K562 (cell line): ENCODE measurements at regions not wholly inside any gene's neighbourhood (a gene's known extent, or its start where the extent isn't known, plus 50 kb on each side); places are given as distances from the start of the nearest gene placed in this dataset.

ENCODE experiments used
- ATAC-seq: fragments of 200-7000 bp; cut with Tn5 transposase; 3 replicates; pipeline ENCODE4 v1.9.1; 2020; ENCODE audit warnings: moderate library complexity
- BruUV-seq: library from RNA; stranded (reverse); fragments of 400-500 nt; replicated peaks from 2 replicates; lab custom pipeline; 2021; lab: Mats Ljungman, UMichigan
- CTCF ChIA-PET: fragments of 300-600 bp; formaldehyde crosslinking; extraction: SDS; loops from one replicate; lab custom pipeline; 2021; ENCODE audit warnings: low intra/inter-chr PET ratio; lab: Yijun Ruan, JAX
- POLR2A ChIA-PET: fragments of 300-600, 350-650 bp; sonication (Branson Sonifier 250); formaldehyde crosslinking; extraction: SDS; loops from one replicate; lab custom pipeline; 2021; ENCODE audit warnings: antibody characterized with exemption, inconsistent platforms; lab: Yijun Ruan, JAX
- DNase-seq, 4 experiments: peaks; one replicate each; pipeline versions ENCODE4 v3.0.0 to v3.0.0-alpha.2; 2011 to 2018; ENCODE audit warnings: low spot score in 3 of 4, mixed read lengths in 3 of 4; ENCODE audit errors: extremely low read depth in 1 of 4
- FAIRE-seq: peaks from 2 replicates; lab custom pipeline; 2011; peaks lifted over from hg19 to GRCh38; lab: Jason Lieb, UNC
- H2AFZ ChIP-seq: 2 replicates; pipeline ENCODE4 v1.6.0; 2011; ENCODE audit warnings: low read depth, low read length, control low read depth, inconsistent platforms
- H3K27ac ChIP-seq: fragments of 200-600 bp; 3 replicates; pipeline ENCODE4 v1.8.0; 2011; ENCODE audit warnings: low read depth, mild to moderate bottlenecking, control low read depth, inconsistent platforms, low read length, moderate library complexity, mixed read lengths; ENCODE audit errors: extremely low read depth
- H3K27me3 ChIP-seq, 2 experiments: fragments of 300-600 bp in 1 of 2; 2 replicates in 1 of 2; 3 replicates in 1 of 2; pipeline versions ENCODE4 v1.6.0 to v1.8.0; 2011; ENCODE audit warnings: inconsistent platforms in 2 of 2, low read length in 2 of 2, mild to moderate bottlenecking in 1 of 2, mixed read lengths in 1 of 2, moderate library complexity in 1 of 2; ENCODE audit not compliant: control insufficient read depth in 2 of 2, insufficient read depth in 2 of 2
- H3K36me3 ChIP-seq: fragments of 300-600 bp; 3 replicates; pipeline ENCODE4 v1.8.0; 2011; ENCODE audit warnings: mild to moderate bottlenecking, low read length, inconsistent platforms; ENCODE audit not compliant: control insufficient read depth, insufficient read depth
- H3K4me1 ChIP-seq, 2 experiments: fragments of 200-600 bp in 1 of 2; replicated peaks in 1 of 2; 2 replicates in 1 of 2; 3 replicates in 1 of 2; pipeline versions ENCODE4 v1.5.1 to v1.8.0; 2011; ENCODE audit warnings: inconsistent platforms in 2 of 2, low read length in 2 of 2, mild to moderate bottlenecking in 1 of 2, mixed read lengths in 1 of 2, moderate library complexity in 1 of 2; ENCODE audit not compliant: control insufficient read depth in 2 of 2, insufficient read depth in 2 of 2
- H3K4me2 ChIP-seq: 2 replicates; pipeline ENCODE4 v1.6.1; 2011; ENCODE audit warnings: low read length, control low read depth, inconsistent platforms, mixed read lengths; ENCODE audit not compliant: insufficient read depth
- H3K4me3 ChIP-seq: fragments of 200-600 bp; sonication (generic), shearing (Covaris generic); 2 replicates; pipeline ENCODE4 v1.5.1; 2016; ENCODE audit warnings: control low read depth, inconsistent platforms
- H3K79me2 ChIP-seq: fragments of 200-600 bp; 3 replicates; pipeline ENCODE4 v1.8.0; 2011; ENCODE audit warnings: low read length, inconsistent platforms; ENCODE audit not compliant: control insufficient read depth, insufficient read depth
- H3K9ac ChIP-seq, 2 experiments: 2 replicates each; pipeline versions ENCODE4 v1.6.0 to v1.6.1; 2011; ENCODE audit warnings: low read depth in 2 of 2, low read length in 2 of 2, control low read depth in 1 of 2, inconsistent platforms in 1 of 2, mild to moderate bottlenecking in 1 of 2, mixed read lengths in 1 of 2; ENCODE audit not compliant: insufficient read depth in 1 of 2
- H3K9me1 ChIP-seq: one replicate; pipeline ENCODE4 v1.6.0; 2011; ENCODE audit warnings: inconsistent platforms, mild to moderate bottlenecking, low read length, moderate library complexity; ENCODE audit not compliant: control insufficient read depth, insufficient read depth
- H3K9me3 ChIP-seq: replicated peaks from 2 replicates; pipeline ENCODE4 v1.5.1; 2011; ENCODE audit warnings: low read depth, low read length, inconsistent platforms; ENCODE audit not compliant: control insufficient read depth, insufficient read depth
- H4K20me1 ChIP-seq: replicated peaks from 2 replicates; pipeline ENCODE4 v1.6.1; 2011; ENCODE audit warnings: low read length, inconsistent platforms, mixed read lengths; ENCODE audit not compliant: control insufficient read depth, insufficient read depth
- BRD9 ChIP-seq: fragments of 450-650 bp; IDR thresholded peaks from 2 replicates; pipeline ENCODE4 v1.6.1; 2018; ENCODE audit warnings: low read depth; ENCODE audit not compliant: partially characterized antibody
- CREM ChIP-seq: IDR thresholded peaks from 2 replicates; pipeline ENCODE4 v1.6.1; 2014; ENCODE audit warnings: antibody characterized with exemption, low read depth
- FOXK1 ChIP-seq: sonication (generic); formaldehyde crosslinking; IDR thresholded peaks from 2 replicates; pipeline ENCODE4 v1.8.0; 2022; ENCODE audit warnings: missing genetic modification reagents, mild to moderate bottlenecking, borderline replicate concordance
- FUS ChIP-seq: fragments of 200-400 bp; formaldehyde crosslinking; optimal IDR thresholded peaks from 2 replicates; pipeline ENCODE3; 2017; ENCODE audit warnings: low read depth, low read length
- MEF2A ChIP-seq: IDR thresholded peaks from 2 replicates; pipeline ENCODE4 v1.6.1; 2011; ENCODE audit warnings: low read depth, mild to moderate bottlenecking, low read length, moderate library complexity; ENCODE audit not compliant: control insufficient read depth
- TFAP4 ChIP-seq: sonication (generic); formaldehyde crosslinking; IDR thresholded peaks from 2 replicates; pipeline ENCODE4 v1.8.0; 2022; ENCODE audit warnings: missing genetic modification reagents, mild to moderate bottlenecking, moderate library complexity, borderline replicate concordance
- TRIM24 ChIP-seq, 2 experiments: fragments of 450-650 bp; IDR thresholded peaks; 2 replicates each; pipeline ENCODE4 v1.6.1; 2016
- ZBTB17 ChIP-seq: fragments of 450-650 bp; formaldehyde crosslinking; IDR thresholded peaks from 2 replicates; pipeline ENCODE4 v1.4.0; 2020; ENCODE audit warnings: mild to moderate bottlenecking
- ZBTB34 ChIP-seq: fragments of 250-450 bp; sonication (Bioruptor Pico); IDR thresholded peaks from 2 replicates; pipeline ENCODE4 v1.8.0; 2021; ENCODE audit warnings: mild to moderate bottlenecking, moderate library complexity
- ZNF197 ChIP-seq: fragments of 200-800 bp; sonication (Bioruptor generic); IDR thresholded peaks from 2 replicates; pipeline ENCODE4 v1.6.1; 2016; ENCODE audit warnings: low read depth, missing genetic modification characterization, missing compliant biosample characterization
- ZNF644 ChIP-seq: fragments of 200-800 bp; sonication (Bioruptor generic); IDR thresholded peaks from 2 replicates; pipeline ENCODE4 v1.6.1; 2016; ENCODE audit warnings: low read depth, missing genetic modification characterization, missing compliant biosample characterization
- ZNF717 ChIP-seq: fragments of 250-450 bp; sonication (Bioruptor Pico); IDR thresholded peaks from 2 replicates; pipeline ENCODE4 v1.5.0; 2021
- WGBS: fragments of 100-300 bp; shearing (Covaris generic); methylation state at CpG from one replicate; pipeline ENCODE4 v1.1.6; 2016; ENCODE audit warnings: low coverage, mixed read lengths; ENCODE audit not compliant: insufficient coverage; ENCODE audit errors: missing lambda C conversion rate; 5-methylcytosine and 5-hydroxymethylcytosine counted together
- in situ Hi-C: fragments of 300-500 bp; cut with MboI; formaldehyde crosslinking; loops from 4 replicates; pipeline ENCODE4 v1.15.0; 2018; ENCODE audit warnings: inconsistent platforms, mixed read lengths
- intact Hi-C: fragments of 100-400 bp; cut with micrococcal nuclease; formaldehyde crosslinking; loops from 2 replicates; pipeline ENCODE4 v1.14.2; 2022

DNA sequence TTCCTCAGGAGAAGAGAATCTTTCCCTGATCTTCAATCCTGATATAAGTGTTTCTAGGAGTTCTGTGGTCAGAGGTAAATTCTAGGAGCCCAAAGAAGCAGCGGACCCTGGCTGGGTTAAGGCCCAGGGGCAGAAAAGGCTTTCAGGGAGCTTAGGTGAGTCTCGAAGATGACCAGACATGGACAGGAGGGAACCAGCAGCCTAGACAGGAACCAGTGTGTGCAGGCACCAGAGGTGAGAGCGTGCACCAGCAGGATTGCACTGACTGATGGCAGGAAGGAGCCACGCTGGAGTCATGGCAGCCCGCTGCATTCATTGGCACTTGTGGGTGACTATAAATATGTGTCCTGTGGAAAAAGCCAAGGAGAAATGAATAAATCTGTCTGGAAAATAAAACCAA lies 489.9 kb downstream of the BCL11B start:
- no peak overlapping the region for H3K4me2 ChIP-seq
- H3K36me3 ChIP-seq: no peaks in the 10 kb centered on the region
- intact Hi-C loops (no loop called here), in situ Hi-C loops (no loop called here)
- ATAC-seq: no peak
- no TSS peak for BruUV-seq
- H3K9me3 ChIP-seq: no peaks in the 10 kb centered on the region
- H3K4me1 ChIP-seq: no peaks in the 10 kb centered on the region
- no peak for DNase-seq
- ChIA-PET CTCF (no interaction called here), POLR2A (no interaction called here)
- no peaks in the 10 kb centered on the region for H3K79me2 ChIP-seq
- no peak overlapping the region for H3K9ac ChIP-seq
- no peaks in the 10 kb centered on the region for H3K9me1 ChIP-seq
- no peak overlapping the region for H3K4me3 ChIP-seq
- H3K27me3 ChIP-seq: no peaks in the 10 kb centered on the region
- TF ChIP-seq TRIM24 (IDR thresholded peaks at IDR 0.05): no peak
- TF ChIP-seq FUS: no peak
- TF ChIP-seq FOXK1 (CRISPR knock-in tag): no peak
- no peak for TF ChIP-seq CREM
- TF ChIP-seq BRD9: no peak
- no peak for TF ChIP-seq ZNF197 (CRISPR knock-in tag)
- TF ChIP-seq ZBTB17 (CRISPR knock-in tag): no peak
- no peak for TF ChIP-seq ZNF644 (tag)
- TF ChIP-seq TFAP4 (CRISPR knock-in tag): no peak
- no peak for TF ChIP-seq ZBTB34 (CRISPR knock-in tag)
- TF ChIP-seq ZNF717: no peak
- TF ChIP-seq MEF2A: no peak
- FAIRE-seq: no peak
- WGBS: 2% methylated on average over 5 of the region's 5 CpGs
- H3K27ac ChIP-seq: no peak overlapping the region
- no peak overlapping the region for H2AFZ ChIP-seq
- H4K20me1 ChIP-seq: no peaks in the 10 kb centered on the region
